Esophagus muscularis mucosa (tissue), 4 donors: ENCODE measurements at regions not wholly inside any gene's neighbourhood (a gene's known extent, or its start where the extent isn't known, plus 50 kb on each side); places are given as distances from the start of the nearest gene placed in this dataset.

Experiments used
- DNase-seq: peaks from one replicate; pipeline ENCODE4 v3.0.0-alpha.2; 2017; ENCODE audit errors: extremely low spot score
- H3K27ac ChIP-seq, 4 donors: fragments of 200-600 bp; sonication (generic); replicated peaks in 1 of 4; 1 replicate in 3 of 4; 2 replicates in 1 of 4; pipeline ENCODE4 v1.5.1; 2016 to 2019; ENCODE audit warnings: mild to moderate bottlenecking in 1 of 4
- H3K27me3 ChIP-seq, 4 donors: fragments of 200-600 bp; sonication (generic); one replicate each; pipeline versions ENCODE4 v1.5.1 to v1.6.0; 2016 to 2019
- H3K36me3 ChIP-seq, 4 donors: fragments of 200-600 bp; sonication (generic); one replicate each; pipeline ENCODE4 v1.5.1; 2016 to 2019
- H3K4me1 ChIP-seq, 4 donors: fragments of 200-600 bp; sonication (generic); one replicate each; pipeline ENCODE4 v1.5.1; 2016 to 2019
- H3K4me3 ChIP-seq, 4 donors: fragments of 200-600 bp; sonication (generic); 1 replicate in 2 of 4; 2 replicates in 2 of 4; pipeline ENCODE4 v1.5.1; 2016 to 2019; ENCODE audit warnings: mild to moderate bottlenecking in 4 of 4, moderate library complexity in 1 of 4
- H3K9me3 ChIP-seq, 4 donors: fragments of 200-600 bp; sonication (generic); 1 replicate in 3 of 4; 2 replicates in 1 of 4; pipeline ENCODE4 v1.5.1; 2016 to 2019
- EP300 ChIP-seq: sonication (generic); formaldehyde crosslinking; IDR thresholded peaks from one replicate; pipeline ENCODE4 v1.6.1; 2017; ENCODE audit warnings: antibody characterized with exemption
- POLR2A ChIP-seq: fragments of 450-650 bp; IDR thresholded peaks from one replicate; pipeline ENCODE4 v1.6.1; 2017; ENCODE audit warnings: antibody characterized with exemption, moderate library complexity, mild to moderate bottlenecking, low read depth
- POLR2AphosphoS5 ChIP-seq, 2 donors: sonication (generic); formaldehyde crosslinking; IDR thresholded peaks; one replicate each; pipeline ENCODE4 v1.6.1; 2017; ENCODE audit warnings: antibody characterized with exemption in 2 of 2
- WGBS: methylation state at CpG from one replicate; pipeline ENCODE4 v1.1.5; 2018; 5-methylcytosine and 5-hydroxymethylcytosine counted together
- intact Hi-C: fragments of 100-400 bp; cut with DNase I; formaldehyde crosslinking; loops from one replicate; pipeline ENCODE4 v1.15.1; 2023
- TF ChIP-seq, protein P1 (sequence below), 3 experiments: fragments of 200-600 bp in 2 of 3; fragments of 450-650 bp in 1 of 3; sonication (generic) in 2 of 3; IDR thresholded peaks; one replicate each; pipeline ENCODE4 v1.5.1; 2017 to 2019; ENCODE audit warnings: antibody characterized with exemption in 3 of 3, mild to moderate bottlenecking in 2 of 3, moderate library complexity in 1 of 3

DNA sequence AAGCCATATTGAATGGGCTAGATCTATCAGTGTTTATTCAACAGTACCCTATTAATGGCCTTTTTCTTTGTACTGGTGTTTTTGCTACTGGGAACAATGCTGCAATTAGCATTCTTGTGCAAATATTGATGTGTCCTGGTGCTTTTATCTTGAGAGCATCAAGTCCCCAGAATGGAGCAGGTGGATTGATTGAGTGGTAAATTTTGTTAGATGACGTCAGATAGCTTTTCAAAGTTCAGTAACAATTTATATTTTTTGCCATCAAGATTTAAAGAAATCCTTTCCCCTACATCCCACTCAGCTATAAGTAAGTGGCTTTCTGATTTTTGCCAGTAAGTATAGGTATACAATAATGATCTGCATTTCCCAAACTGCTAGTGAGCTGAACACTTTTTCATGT lies 63.4 kb upstream of the SYPL1 start:
- Histone ChIP-seq H3K9me3 (no peaks in the 10 kb centered on the region), H3K36me3 (no peaks in the 10 kb centered on the region), H3K27ac (no peak overlapping the region), H3K4me3 (no peak overlapping the region), H3K27me3 (no peaks in the 10 kb centered on the region), H3K4me1 (peaks cover 13 to 36% (median 16%) of the 10 kb centered on the region in 4 donors)
- TF ChIP-seq POLR2AphosphoS5 (IDR thresholded peaks at IDR 0.05) (no peak), EP300 (no peak), POLR2A (no peak)
- TF ChIP-seq, protein P1, sequence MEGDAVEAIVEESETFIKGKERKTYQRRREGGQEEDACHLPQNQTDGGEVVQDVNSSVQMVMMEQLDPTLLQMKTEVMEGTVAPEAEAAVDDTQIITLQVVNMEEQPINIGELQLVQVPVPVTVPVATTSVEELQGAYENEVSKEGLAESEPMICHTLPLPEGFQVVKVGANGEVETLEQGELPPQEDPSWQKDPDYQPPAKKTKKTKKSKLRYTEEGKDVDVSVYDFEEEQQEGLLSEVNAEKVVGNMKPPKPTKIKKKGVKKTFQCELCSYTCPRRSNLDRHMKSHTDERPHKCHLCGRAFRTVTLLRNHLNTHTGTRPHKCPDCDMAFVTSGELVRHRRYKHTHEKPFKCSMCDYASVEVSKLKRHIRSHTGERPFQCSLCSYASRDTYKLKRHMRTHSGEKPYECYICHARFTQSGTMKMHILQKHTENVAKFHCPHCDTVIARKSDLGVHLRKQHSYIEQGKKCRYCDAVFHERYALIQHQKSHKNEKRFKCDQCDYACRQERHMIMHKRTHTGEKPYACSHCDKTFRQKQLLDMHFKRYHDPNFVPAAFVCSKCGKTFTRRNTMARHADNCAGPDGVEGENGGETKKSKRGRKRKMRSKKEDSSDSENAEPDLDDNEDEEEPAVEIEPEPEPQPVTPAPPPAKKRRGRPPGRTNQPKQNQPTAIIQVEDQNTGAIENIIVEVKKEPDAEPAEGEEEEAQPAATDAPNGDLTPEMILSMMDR (IDR thresholded peaks at IDR 0.05), result no peak
- 80% methylated on average over 1 of the region's 1 CpG for WGBS
- intact Hi-C loops, result loop anchor here (5.0 kb wide), 2 partner anchors 102 to 562 kb away; no protein-coding TSS in a partner anchor
- DNase-seq, result no peak

GRCh38 chr7:106170651-106171050 lies 58.5 kb upstream of the SYPL1 start:
- no peak for TF ChIP-seq POLR2A
- no peak for TF ChIP-seq EP300
- no peak for TF ChIP-seq POLR2AphosphoS5 (IDR thresholded peaks at IDR 0.05)
- TF ChIP-seq, protein P1 (IDR thresholded peaks at IDR 0.05), result no peak
- intact Hi-C loops, result no loop called here
- Histone ChIP-seq H3K4me1 (peaks cover 5 to 21% (median 18%) of the 10 kb centered on the region in 4 donors), H3K27ac (no peak overlapping the region), H3K9me3 (no peaks in the 10 kb centered on the region), H3K4me3 (no peak overlapping the region), H3K27me3 (no peaks in the 10 kb centered on the region), H3K36me3 (no peaks in the 10 kb centered on the region)
- WGBS, result 91% methylated on average over 5 of the region's 5 CpGs
- no peak for DNase-seq

- TF ChIP-seq POLR2A (no peak), POLR2AphosphoS5 (IDR thresholded peaks at IDR 0.05) (no peak), EP300 (no peak)
- TF ChIP-seq, protein P1 (IDR thresholded peaks at IDR 0.05), result no peak
Observed at GRCh38 chr7:106169821-106170610, 57.9 kb upstream of the SYPL1 start.

DNA sequence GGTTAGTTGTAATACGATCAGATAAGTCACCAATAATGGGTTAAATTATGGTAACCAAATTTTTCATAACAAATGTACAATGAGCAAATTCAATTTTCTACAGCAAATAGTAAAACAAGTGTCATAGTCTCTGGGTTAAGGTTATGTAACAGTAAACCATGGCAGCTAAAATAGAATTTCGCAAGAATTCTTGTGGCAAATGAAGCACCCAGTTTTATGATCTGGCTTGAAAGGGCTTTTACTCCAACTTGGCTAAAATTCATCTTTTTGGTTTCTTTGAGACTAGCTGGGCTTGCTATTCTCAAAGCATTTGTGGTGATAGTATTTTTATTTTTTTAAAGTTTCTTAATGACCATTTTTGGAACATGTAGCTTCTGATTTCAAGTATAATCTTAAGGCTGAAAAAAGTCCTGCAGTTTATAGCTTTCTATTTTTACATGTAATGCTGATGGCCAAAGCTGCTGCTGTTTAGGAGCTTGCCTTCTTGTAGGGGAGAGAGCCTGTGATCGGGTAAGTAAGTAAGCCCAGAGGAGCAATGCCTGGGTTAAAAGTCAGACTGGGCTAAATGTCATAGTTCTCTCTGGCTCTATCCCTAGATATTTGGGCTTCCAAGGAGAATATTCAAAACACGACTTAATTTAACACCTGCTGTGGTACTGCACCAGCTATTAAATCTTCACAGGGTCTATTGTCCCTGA lies 55.5 kb upstream of the SYPL1 start:
- H3K4me1 ChIP-seq, result peaks cover 5 to 21% (median 18%) of the 10 kb centered on the region in 4 donors
- 71% methylated on average over 4 of the region's 4 CpGs for WGBS
- no peaks in the 10 kb centered on the region for H3K36me3 ChIP-seq
- no peak overlapping the region for H3K4me3 ChIP-seq
- intact Hi-C loops, result loop anchor here (10.0 kb wide), 1 partner anchor 513 kb away; no protein-coding TSS in a partner anchor
- H3K27me3 ChIP-seq, result no peaks in the 10 kb centered on the region
- no peak for DNase-seq
- TF ChIP-seq EP300, result no peak
- no peak for TF ChIP-seq POLR2A
- TF ChIP-seq, protein P1 (IDR thresholded peaks at IDR 0.05), result no peak
- no peak for TF ChIP-seq POLR2AphosphoS5 (IDR thresholded peaks at IDR 0.05)
- H3K9me3 ChIP-seq, result peaks cover 0 to 9% (median 8%) of the 10 kb centered on the region in 4 donors
- peak overlapping the region in 1 of 4 donors; percentile 15 for H3K27ac ChIP-seq

More at GRCh38 chr7:106169821-106170610, 57.9 kb upstream of the SYPL1 start:
- Histone ChIP-seq H3K4me1 (peaks cover 5 to 21% (median 18%) of the 10 kb centered on the region in 4 donors), H3K4me3 (no peak overlapping the region), H3K36me3 (no peaks in the 10 kb centered on the region), H3K27ac (no peak overlapping the region), H3K9me3 (no peaks in the 10 kb centered on the region), H3K27me3 (no peaks in the 10 kb centered on the region)
- no peak for DNase-seq
- intact Hi-C loops, result loop anchor here (10.0 kb wide), 1 partner anchor 515 kb away; no protein-coding TSS in a partner anchor
- WGBS, result 80% methylated on average over 3 of the region's 3 CpGs
